GM19438 (cell line): ENCODE measurements at regions not wholly inside any gene's neighbourhood (a gene's known extent, or its start where the extent isn't known, plus 50 kb on each side); places are given as distances from the start of the nearest gene placed in this dataset.
"Not testable (repeated sequence)": the region's sequence is repeated elsewhere in the genome, so short reads cannot be mapped to it uniquely, and the experiment has no call there.

Experiments
- ATAC-seq: cut with Tn5 transposase; IDR thresholded peaks from one replicate; pipeline ENCODE4 v1.9.1; 2021; ENCODE audit warnings: low read depth; ENCODE audit not compliant: unreplicated experiment

- no peak for ATAC-seq
These were observed 146.4 kb upstream of the TNP1 start for GRCh38 chr2:217006217-217006616.

GRCh38 chr2:217004656-217005055 is 144.8 kb upstream of the TNP1 start:
- no peak for ATAC-seq

GRCh38 chr2:217001740-217002139 is 141.9 kb upstream of the TNP1 start:
- no peak for ATAC-seq

- no peak for ATAC-seq
These were observed 140.5 kb upstream of the TNP1 start for GRCh38 chr2:217000406-217000805.

GRCh38 chr2:216996279-216996845 is 136.5 kb upstream of the TNP1 start:
- no peak for ATAC-seq

GRCh38 chr2:216994353-216994854 is 134.5 kb upstream of the TNP1 start:
- no peak for ATAC-seq

GRCh38 chr2:216992056-216992675 is 132.3 kb upstream of the TNP1 start:
- ATAC-seq: no peak

GRCh38 chr2:216991563-216991962 is 131.7 kb upstream of the TNP1 start:
- ATAC-seq: no peak

- no peak for ATAC-seq
These were observed 129.7 kb upstream of the TNP1 start for GRCh38 chr2:216989340-216990129.

GRCh38 chr2:216987252-216987821 is 127.5 kb upstream of the TNP1 start:
- ATAC-seq: no peak

GRCh38 chr2:216985658-216986141 is 125.8 kb upstream of the TNP1 start:
- ATAC-seq: no peak

- ATAC-seq: no peak
These were observed 125.1 kb upstream of the TNP1 start for GRCh38 chr2:216984937-216985336.

- not testable (repeated sequence) for ATAC-seq
These were observed 122.1 kb upstream of the TNP1 start for GRCh38 chr2:216981951-216982350.

- ATAC-seq: not testable (repeated sequence)
These were observed 120.6 kb upstream of the TNP1 start for GRCh38 chr2:216980510-216980909.

- ATAC-seq: no peak
These were observed 114.7 kb upstream of the TNP1 start for GRCh38 chr2:216974321-216975302.

GRCh38 chr2:216971593-216971992 is 111.7 kb upstream of the TNP1 start:
- no peak for ATAC-seq

GRCh38 chr2:216970359-216970915 is 110.6 kb upstream of the TNP1 start:
- ATAC-seq: no peak

GRCh38 chr2:216967889-216968288 is 108.0 kb upstream of the TNP1 start:
- ATAC-seq: no peak

GRCh38 chr2:216960671-216961268 is 100.9 kb upstream of the TNP1 start:
- ATAC-seq: no peak
